Bronchial epithelial cell (primary cell): ENCODE measurements at regions not wholly inside any gene's neighbourhood (a gene's known extent, or its start where the extent isn't known, plus 50 kb on each side); places are given as distances from the start of the nearest gene placed in this dataset.

Experiments
- DNase-seq: peaks from one replicate; pipeline ENCODE4 v3.0.0-alpha.2; 2010; ENCODE audit warnings: low read depth
- FAIRE-seq: peaks from 2 replicates; lab custom pipeline; 2011; peaks lifted over from hg19 to GRCh38; lab: Jason Lieb, UNC
- H3K27me3 ChIP-seq: 2 replicates; pipeline ENCODE4 v1.5.1; 2011; ENCODE audit warnings: low read length; ENCODE audit not compliant: control insufficient read depth, insufficient read depth
- H3K36me3 ChIP-seq: 2 replicates; pipeline ENCODE4 v1.5.1; 2011; ENCODE audit warnings: low read length; ENCODE audit not compliant: control insufficient read depth, insufficient read depth
- H3K4me3 ChIP-seq: 2 replicates; pipeline ENCODE4 v1.5.1; 2011; ENCODE audit warnings: mild to moderate bottlenecking, low read depth, low read length, control low read depth
- TF ChIP-seq, protein P1 (sequence below): IDR thresholded peaks from 2 replicates; pipeline ENCODE4 v1.5.1; 2011; ENCODE audit warnings: mild to moderate bottlenecking, moderate library complexity, low read length, control low read depth, inconsistent platforms; ENCODE audit not compliant: insufficient read depth, severe bottlenecking

DNA sequence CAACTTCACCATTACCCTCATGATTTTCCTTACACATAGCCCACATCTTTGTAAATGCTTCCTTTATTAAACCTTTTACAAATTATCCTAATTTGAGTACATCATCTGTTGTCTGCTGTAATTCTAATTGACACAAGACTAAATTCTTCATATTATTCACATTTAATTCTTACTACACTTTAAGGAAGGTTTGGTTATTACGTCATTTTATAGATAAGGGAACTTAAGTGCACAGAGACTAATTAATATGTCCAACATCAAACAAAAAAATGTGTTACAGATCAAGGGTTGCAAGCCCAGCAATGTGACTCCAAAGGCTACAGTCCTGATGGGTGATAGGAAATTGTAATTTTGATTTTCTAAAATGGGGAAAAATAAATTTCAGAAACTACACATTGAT is 289.1 kb upstream of the ZNF385D start:
- TF ChIP-seq, protein P1, sequence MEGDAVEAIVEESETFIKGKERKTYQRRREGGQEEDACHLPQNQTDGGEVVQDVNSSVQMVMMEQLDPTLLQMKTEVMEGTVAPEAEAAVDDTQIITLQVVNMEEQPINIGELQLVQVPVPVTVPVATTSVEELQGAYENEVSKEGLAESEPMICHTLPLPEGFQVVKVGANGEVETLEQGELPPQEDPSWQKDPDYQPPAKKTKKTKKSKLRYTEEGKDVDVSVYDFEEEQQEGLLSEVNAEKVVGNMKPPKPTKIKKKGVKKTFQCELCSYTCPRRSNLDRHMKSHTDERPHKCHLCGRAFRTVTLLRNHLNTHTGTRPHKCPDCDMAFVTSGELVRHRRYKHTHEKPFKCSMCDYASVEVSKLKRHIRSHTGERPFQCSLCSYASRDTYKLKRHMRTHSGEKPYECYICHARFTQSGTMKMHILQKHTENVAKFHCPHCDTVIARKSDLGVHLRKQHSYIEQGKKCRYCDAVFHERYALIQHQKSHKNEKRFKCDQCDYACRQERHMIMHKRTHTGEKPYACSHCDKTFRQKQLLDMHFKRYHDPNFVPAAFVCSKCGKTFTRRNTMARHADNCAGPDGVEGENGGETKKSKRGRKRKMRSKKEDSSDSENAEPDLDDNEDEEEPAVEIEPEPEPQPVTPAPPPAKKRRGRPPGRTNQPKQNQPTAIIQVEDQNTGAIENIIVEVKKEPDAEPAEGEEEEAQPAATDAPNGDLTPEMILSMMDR, result no peak
- Histone ChIP-seq H3K36me3 (no peaks in the 10 kb centered on the region), H3K27me3 (no peaks in the 10 kb centered on the region), H3K4me3 (no peak overlapping the region)
- FAIRE-seq, result no peak
- DNase-seq, result no peak

DNA sequence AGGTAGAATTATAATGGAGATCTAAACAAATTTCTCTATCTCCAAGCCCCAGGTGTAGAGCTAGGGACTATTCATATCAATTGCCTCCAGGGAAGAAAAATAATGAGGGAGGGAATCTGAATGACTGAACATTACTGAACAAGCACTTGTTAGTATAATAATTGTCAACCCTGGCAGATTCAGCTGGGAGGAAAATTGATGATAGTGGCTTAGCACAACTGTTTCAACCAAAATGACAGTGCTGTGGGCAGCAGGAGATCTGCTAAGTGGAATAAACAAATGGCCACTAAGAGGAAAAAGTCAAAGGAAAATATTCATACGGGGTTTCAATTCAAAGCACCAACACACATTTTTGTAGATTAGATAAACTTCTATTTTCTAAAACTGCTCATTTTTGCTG is 294.9 kb upstream of the ZNF385D start:
- H3K36me3 ChIP-seq, result no peaks in the 10 kb centered on the region
- H3K4me3 ChIP-seq, result no peak overlapping the region
- no peaks in the 10 kb centered on the region for H3K27me3 ChIP-seq
- TF ChIP-seq, protein P1, result no peak
- DNase-seq (no peak), FAIRE-seq (no peak)

DNA sequence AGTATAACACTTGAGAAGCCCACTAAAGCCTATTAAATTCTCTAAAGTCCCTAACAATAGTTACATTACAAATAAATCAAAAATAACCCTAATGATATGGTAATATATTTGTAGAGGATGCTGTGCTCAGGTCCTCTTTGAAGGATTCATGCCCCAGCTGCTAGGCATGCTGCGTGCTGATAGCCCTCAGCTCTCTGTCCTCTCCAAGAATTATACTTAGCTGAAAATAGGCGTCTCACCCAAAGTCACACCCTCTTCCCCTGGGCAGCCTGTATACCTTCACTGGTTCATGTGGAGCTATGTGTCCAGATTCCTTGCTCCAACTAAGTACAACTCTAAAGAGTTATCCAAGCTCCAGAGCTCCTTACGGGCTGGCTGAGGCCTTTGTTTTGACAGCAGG is 312.5 kb upstream of the ZNF385D start:
- DNase-seq (no peak), FAIRE-seq (no peak)
- no peaks in the 10 kb centered on the region for H3K27me3 ChIP-seq
- no peaks in the 10 kb centered on the region for H3K36me3 ChIP-seq
- H3K4me3 ChIP-seq, result no peak overlapping the region
- TF ChIP-seq, protein P1, result no peak

DNA sequence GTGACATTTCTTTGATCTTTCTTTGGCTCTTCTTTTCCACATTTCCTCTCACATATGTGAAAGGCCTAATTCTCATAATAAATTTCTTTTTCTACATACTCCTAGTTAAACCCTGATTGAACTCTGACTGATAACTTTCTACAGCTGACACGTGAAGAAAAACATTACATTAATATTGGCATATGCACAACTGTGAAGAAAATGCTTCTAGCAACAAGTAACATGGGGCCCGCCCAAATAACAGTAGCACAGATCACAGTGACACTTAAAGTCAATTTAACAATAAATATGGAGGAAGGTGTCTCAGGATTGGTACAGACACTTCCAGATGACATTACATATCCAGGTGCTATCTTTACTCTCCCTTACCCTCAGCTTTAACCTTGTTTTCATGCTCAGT is 317.6 kb upstream of the ZNF385D start:
- Histone ChIP-seq H3K4me3 (no peak overlapping the region), H3K36me3 (no peaks in the 10 kb centered on the region), H3K27me3 (no peaks in the 10 kb centered on the region)
- TF ChIP-seq, protein P1, result no peak
- no peak for FAIRE-seq
- no peak for DNase-seq

DNA sequence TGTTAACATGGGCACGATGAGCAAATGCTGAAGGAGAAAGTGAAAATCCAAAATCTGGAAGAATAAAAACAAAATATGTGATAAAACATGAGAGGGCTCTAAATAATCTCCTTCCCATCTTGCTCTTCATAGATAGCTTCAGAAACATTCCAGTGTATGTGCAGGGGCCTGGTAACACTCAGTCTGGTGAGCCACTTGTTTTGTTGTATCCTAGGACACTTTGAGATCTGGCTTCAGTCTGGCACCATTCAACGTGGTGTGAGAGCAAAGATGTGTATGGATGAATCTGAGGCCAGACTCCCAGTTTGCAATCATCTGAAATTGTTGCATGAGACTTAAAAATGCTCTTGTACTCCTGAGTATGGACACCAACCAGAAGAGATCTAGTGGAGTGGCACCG is 337.2 kb upstream of the ZNF385D start:
- no peak for DNase-seq
- H3K4me3 ChIP-seq, result no peak overlapping the region
- FAIRE-seq, result no peak
- TF ChIP-seq, protein P1, result no peak
- no peaks in the 10 kb centered on the region for H3K27me3 ChIP-seq
- no peaks in the 10 kb centered on the region for H3K36me3 ChIP-seq

DNA sequence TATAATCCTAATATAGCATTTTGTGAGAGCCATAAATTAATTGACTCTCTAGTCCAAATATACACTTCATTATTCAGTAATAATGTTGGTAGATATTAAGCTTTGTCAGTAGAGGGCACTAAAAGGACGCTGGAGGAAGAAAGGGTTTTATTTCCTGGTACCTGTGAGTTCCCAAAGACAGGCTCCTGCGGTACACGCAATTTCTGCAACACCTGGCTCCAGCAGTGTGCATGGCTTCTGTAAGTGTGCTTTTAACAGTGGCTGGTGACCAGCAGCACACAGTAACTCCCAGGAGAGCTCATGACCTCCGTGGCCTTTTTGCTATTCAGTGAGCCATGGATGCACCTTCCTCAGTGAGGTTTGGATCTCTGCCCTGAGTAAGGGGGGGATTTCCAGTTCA is 338.3 kb upstream of the ZNF385D start:
- DNase-seq (peak; percentile 45), FAIRE-seq (no peak)
- Histone ChIP-seq H3K27me3 (no peaks in the 10 kb centered on the region), H3K4me3 (no peak overlapping the region), H3K36me3 (no peaks in the 10 kb centered on the region)
- TF ChIP-seq, protein P1, result peak; percentile 32
